CD14-positive monocyte (primary cell): ENCODE measurements at regions not wholly inside any gene's neighbourhood (a gene's known extent, or its start where the extent isn't known, plus 50 kb on each side); places are given as distances from the start of the nearest gene placed in this dataset.

Experiments used
- DNase-seq, 3 donors: peaks; one replicate each; pipeline ENCODE4 v3.0.0-alpha.2; 2011 to 2022
- H2AFZ ChIP-seq: 2 replicates; pipeline ENCODE4 v1.6.0; 2012; ENCODE audit warnings: mild to moderate bottlenecking, low read depth, low read length, inconsistent platforms; ENCODE audit not compliant: insufficient read depth, poor library complexity, severe bottlenecking
- H3K27ac ChIP-seq, 2 donors: 1 replicate in 1 of 2; 2 replicates in 1 of 2; pipeline ENCODE4 v1.5.1; 2012 to 2013; ENCODE audit warnings: low read length in 2 of 2, control low read depth in 1 of 2, inconsistent platforms in 1 of 2, low read depth in 1 of 2, mild to moderate bottlenecking in 1 of 2
- H3K27me3 ChIP-seq, 2 donors: one replicate each; pipeline versions ENCODE4 v1.6.0 to v1.6.1; 2011 to 2013; ENCODE audit warnings: low read length in 2 of 2; ENCODE audit not compliant: control insufficient read depth in 2 of 2, insufficient read depth in 2 of 2
- H3K36me3 ChIP-seq, 2 donors: replicated peaks in 1 of 2; 1 replicate in 1 of 2; 2 replicates in 1 of 2; pipeline versions ENCODE4 v1.5.1 to v1.6.1; 2012 to 2013; ENCODE audit warnings: low read length in 2 of 2, control low read depth in 1 of 2, inconsistent platforms in 1 of 2, mild to moderate bottlenecking in 1 of 2; ENCODE audit not compliant: insufficient read depth in 2 of 2, control insufficient read depth in 1 of 2
- H3K4me1 ChIP-seq, 2 donors: 1 replicate in 1 of 2; 2 replicates in 1 of 2; pipeline versions ENCODE4 v1.5.1 to v1.6.1; 2012 to 2013; ENCODE audit warnings: low read length in 2 of 2, control low read depth in 1 of 2, inconsistent platforms in 1 of 2, mild to moderate bottlenecking in 1 of 2, moderate library complexity in 1 of 2; ENCODE audit not compliant: insufficient read depth in 2 of 2, control insufficient read depth in 1 of 2
- H3K4me2 ChIP-seq: replicated peaks from 2 replicates; pipeline ENCODE3; 2012; ENCODE audit warnings: low read length, moderate library complexity, mild to moderate bottlenecking; ENCODE audit not compliant: poor library complexity, severe bottlenecking; ENCODE audit errors: extremely low read depth
- H3K4me3 ChIP-seq, 3 experiments: fragments of 200-600 bp in 1 of 3; sonication (generic) in 1 of 3; replicated peaks in 1 of 3; 1 replicate in 2 of 3; 2 replicates in 1 of 3; pipeline ENCODE4 v1.5.1; 2011 to 2013; ENCODE audit warnings: low read length in 3 of 3, mild to moderate bottlenecking in 3 of 3, control low read depth in 2 of 3, low read depth in 2 of 3, inconsistent platforms in 1 of 3, moderate library complexity in 1 of 3
- H3K79me2 ChIP-seq: 2 replicates; pipeline ENCODE4 v1.6.0; 2012; ENCODE audit warnings: mild to moderate bottlenecking, control low read depth, inconsistent platforms, low read length, moderate library complexity; ENCODE audit not compliant: insufficient read depth
- H3K9ac ChIP-seq: 2 replicates; pipeline ENCODE4 v1.6.0; 2017; ENCODE audit warnings: low read length, mild to moderate bottlenecking; ENCODE audit not compliant: insufficient read depth, poor library complexity, severe bottlenecking
- H3K9me3 ChIP-seq, 2 donors: replicated peaks in 1 of 2; 1 replicate in 1 of 2; 2 replicates in 1 of 2; pipeline versions ENCODE4 v1.5.1 to v1.6.1; 2012 to 2013; ENCODE audit warnings: low read length in 2 of 2, control low read depth in 1 of 2; ENCODE audit not compliant: control insufficient read depth in 1 of 2, insufficient read depth in 1 of 2
- H4K20me1 ChIP-seq: 2 replicates; pipeline ENCODE4 v1.6.0; 2012; ENCODE audit warnings: mild to moderate bottlenecking, low read length, control low read depth, moderate library complexity; ENCODE audit not compliant: insufficient read depth
- H3K27ac Mint-ChIP-seq, 7 donors: one replicate each; pipeline ENCODE4 v1.8.0; 2020; ENCODE audit warnings: mild to moderate bottlenecking in 7 of 7, mixed read lengths in 7 of 7, moderate library complexity in 6 of 7, inconsistent platforms in 2 of 7
- H3K27me3 Mint-ChIP-seq, 3 donors: one replicate each; pipeline ENCODE4 v1.8.0; 2021 to 2022; ENCODE audit warnings: low read depth in 3 of 3, mild to moderate bottlenecking in 3 of 3, mixed read lengths in 3 of 3, moderate library complexity in 3 of 3, inconsistent platforms in 1 of 3
- H3K36me3 Mint-ChIP-seq, 2 donors: one replicate each; pipeline ENCODE4 v1.8.0; 2020; ENCODE audit warnings: mixed read lengths in 2 of 2, inconsistent platforms in 1 of 2, mild to moderate bottlenecking in 1 of 2
- H3K4me1 Mint-ChIP-seq: one replicate; pipeline ENCODE4 v1.8.0; 2020; ENCODE audit warnings: mild to moderate bottlenecking, mixed read lengths
- H3K4me3 Mint-ChIP-seq, 2 donors: one replicate each; pipeline ENCODE4 v1.8.0; 2020; ENCODE audit warnings: mild to moderate bottlenecking in 2 of 2, mixed read lengths in 2 of 2, moderate library complexity in 1 of 2
- H3K9me3 Mint-ChIP-seq, 7 donors: one replicate each; pipeline ENCODE4 v1.8.0; 2020 to 2022; ENCODE audit warnings: mixed read lengths in 7 of 7, mild to moderate bottlenecking in 6 of 7, moderate library complexity in 6 of 7, inconsistent platforms in 2 of 7
- WGBS: methylation state at CpG from one replicate; pipeline ENCODE4 v1.1.5; 2013; ENCODE audit warnings: missing lambda C conversion rate; ENCODE audit not compliant: insufficient coverage; 5-methylcytosine and 5-hydroxymethylcytosine counted together
- intact Hi-C, 2 donors: fragments of 100-400 bp; cut with micrococcal nuclease; formaldehyde crosslinking; loops; one replicate each; pipeline versions ENCODE4 v1.15.0 to v1.15.1; 2023
- TF ChIP-seq, protein P1 (sequence below): fragments of 200-600 bp; IDR thresholded peaks from one replicate; pipeline ENCODE4 v1.8.0; 2022; ENCODE audit warnings: antibody characterized with exemption, mild to moderate bottlenecking

DNA sequence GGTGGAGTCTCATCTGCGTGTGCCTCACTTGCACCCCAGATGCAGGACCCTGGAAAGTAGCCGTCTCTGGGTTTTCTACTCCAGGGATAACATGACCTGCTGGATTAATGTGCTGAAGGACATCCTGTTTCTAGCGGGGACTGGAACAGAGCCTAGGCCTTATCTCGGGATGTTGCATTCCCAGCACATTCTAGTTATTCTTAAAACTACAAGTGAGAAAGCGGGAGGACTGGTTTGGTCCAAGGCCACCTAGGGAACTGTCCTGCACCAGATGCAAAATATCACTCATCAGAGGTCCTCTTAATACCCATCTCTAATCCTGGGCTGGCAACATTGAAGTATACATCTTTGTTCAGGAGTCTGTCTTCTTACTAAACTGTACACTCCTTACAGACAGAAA lies 179.9 kb downstream of the ZC3H11B start:
- 94% methylated on average over 3 of the region's 5 CpGs for WGBS
- H3K9me3 ChIP-seq: peaks cover 0 to 3% of the 10 kb centered on the region in 2 donors
- peaks cover 0 to 13% (median 2%) of the 10 kb centered on the region in 3 donors for H3K27me3 Mint-ChIP-seq
- H3K9me3 Mint-ChIP-seq: peaks cover 0 to 6% (median 0%) of the 10 kb centered on the region in 7 donors
- intact Hi-C loops: no loop called here
- H3K4me1 Mint-ChIP-seq: no peaks in the 10 kb centered on the region
- no peak overlapping the region for H3K4me2 ChIP-seq
- H3K36me3 ChIP-seq: no peaks in the 10 kb centered on the region
- H3K27ac Mint-ChIP-seq: no peak overlapping the region
- no peaks in the 10 kb centered on the region for H3K79me2 ChIP-seq
- no peaks in the 10 kb centered on the region for H4K20me1 ChIP-seq
- H3K9ac ChIP-seq: no peak overlapping the region
- no peak overlapping the region for H2AFZ ChIP-seq
- H3K36me3 Mint-ChIP-seq: no peaks in the 10 kb centered on the region
- no peak overlapping the region for H3K4me3 Mint-ChIP-seq
- DNase-seq: no peak
- H3K27ac ChIP-seq: no peak overlapping the region
- no peak overlapping the region for H3K4me3 ChIP-seq
- no peaks in the 10 kb centered on the region for H3K27me3 ChIP-seq
- TF ChIP-seq, protein P1, sequence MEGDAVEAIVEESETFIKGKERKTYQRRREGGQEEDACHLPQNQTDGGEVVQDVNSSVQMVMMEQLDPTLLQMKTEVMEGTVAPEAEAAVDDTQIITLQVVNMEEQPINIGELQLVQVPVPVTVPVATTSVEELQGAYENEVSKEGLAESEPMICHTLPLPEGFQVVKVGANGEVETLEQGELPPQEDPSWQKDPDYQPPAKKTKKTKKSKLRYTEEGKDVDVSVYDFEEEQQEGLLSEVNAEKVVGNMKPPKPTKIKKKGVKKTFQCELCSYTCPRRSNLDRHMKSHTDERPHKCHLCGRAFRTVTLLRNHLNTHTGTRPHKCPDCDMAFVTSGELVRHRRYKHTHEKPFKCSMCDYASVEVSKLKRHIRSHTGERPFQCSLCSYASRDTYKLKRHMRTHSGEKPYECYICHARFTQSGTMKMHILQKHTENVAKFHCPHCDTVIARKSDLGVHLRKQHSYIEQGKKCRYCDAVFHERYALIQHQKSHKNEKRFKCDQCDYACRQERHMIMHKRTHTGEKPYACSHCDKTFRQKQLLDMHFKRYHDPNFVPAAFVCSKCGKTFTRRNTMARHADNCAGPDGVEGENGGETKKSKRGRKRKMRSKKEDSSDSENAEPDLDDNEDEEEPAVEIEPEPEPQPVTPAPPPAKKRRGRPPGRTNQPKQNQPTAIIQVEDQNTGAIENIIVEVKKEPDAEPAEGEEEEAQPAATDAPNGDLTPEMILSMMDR: no peak
- H3K4me1 ChIP-seq: no peaks in the 10 kb centered on the region

DNA sequence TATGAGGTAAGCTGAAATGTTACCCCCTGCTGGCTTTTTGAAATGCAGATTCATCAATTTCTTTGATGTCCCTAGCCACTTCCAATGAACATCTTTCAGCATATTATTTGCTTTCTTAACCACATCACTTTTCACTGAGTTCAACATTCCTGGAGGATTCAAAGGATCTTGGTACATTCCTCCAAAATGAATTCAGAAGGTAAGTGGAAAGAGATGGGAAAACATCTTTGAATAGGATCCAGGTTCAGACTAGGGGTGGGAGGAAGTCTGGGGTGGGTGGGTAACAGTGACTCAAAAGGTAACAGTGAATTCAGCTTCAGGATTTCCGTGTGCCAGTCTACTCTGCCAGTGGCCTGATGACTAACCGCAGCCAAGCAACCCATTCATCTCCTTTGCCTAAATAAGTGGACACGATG lies 180.7 kb downstream of the ZC3H11B start:
- Histone ChIP-seq H3K79me2 (no peaks in the 10 kb centered on the region), H3K9me3 (peaks cover 0 to 3% of the 10 kb centered on the region in 2 donors), H3K4me3 (no peak overlapping the region), H3K36me3 (no peaks in the 10 kb centered on the region), H3K4me2 (no peak overlapping the region), H3K4me1 (no peaks in the 10 kb centered on the region), H4K20me1 (no peaks in the 10 kb centered on the region), H3K9ac (no peak overlapping the region), H3K27me3 (no peaks in the 10 kb centered on the region), H2AFZ (no peak overlapping the region), H3K27ac (no peak overlapping the region)
- intact Hi-C loops: no loop called here
- Mint-ChIP-seq H3K4me1 (no peaks in the 10 kb centered on the region), H3K36me3 (no peaks in the 10 kb centered on the region), H3K4me3 (no peak overlapping the region), H3K27ac (no peak overlapping the region), H3K9me3 (peaks cover 0 to 6% (median 0%) of the 10 kb centered on the region in 7 donors), H3K27me3 (peaks cover 0 to 10% (median 2%) of the 10 kb centered on the region in 3 donors)
- no peak for DNase-seq
- WGBS: 100% methylated on average over 1 of the region's 3 CpGs
- TF ChIP-seq, protein P1: no peak
